Naive thymus-derived CD4-positive, alpha-beta T cell (primary cell): ENCODE measurements at regions not wholly inside any gene's neighbourhood (a gene's known extent, or its start where the extent isn't known, plus 50 kb on each side); places are given as distances from the start of the nearest gene placed in this dataset.
A peak's percentile ranks its signal among the peaks of the same experiment; 100 is the strongest.

Source experiments
- ATAC-seq: fragments of 150-1000 bp; cut with Tn5 transposase; 2 replicates; pipeline ENCODE4 v1.10.0; 2021; ENCODE audit warnings: mild to moderate bottlenecking, moderate library complexity
- CTCF ChIA-PET: fragments of 350-600 bp; sonication (Branson Sonifier 250); formaldehyde crosslinking; loops from one replicate; lab custom pipeline; 2021; ENCODE audit warnings: antibody characterized with exemption; lab: Charles Lee
- POLR2A ChIA-PET: fragments of 350-600 bp; sonication (Branson Sonifier 250); formaldehyde crosslinking; loops from one replicate; lab custom pipeline; 2021; ENCODE audit warnings: antibody characterized with exemption, inconsistent platforms; lab: Charles Lee
- DNase-seq, 9 donors: peaks; one replicate each; pipeline versions ENCODE4 v3.0.0 to v3.0.0-alpha.2; 2020 to 2022; ENCODE audit warnings: mixed read lengths in 1 of 9
- H3K27ac ChIP-seq: one replicate; pipeline ENCODE4 v1.7.0; 2013; ENCODE audit warnings: mild to moderate bottlenecking, low read depth, low read length, moderate library complexity
- H3K27me3 ChIP-seq, 2 donors: one replicate each; pipeline ENCODE4 v1.7.0; 2013; ENCODE audit warnings: low read length in 2 of 2, mild to moderate bottlenecking in 2 of 2, moderate library complexity in 2 of 2; ENCODE audit not compliant: control insufficient read depth in 2 of 2, insufficient read depth in 2 of 2
- H3K36me3 ChIP-seq, 3 experiments: 1 replicate in 2 of 3; 2 replicates in 1 of 3; pipeline ENCODE4 v1.7.0; 2013; ENCODE audit warnings: low read length in 3 of 3, mild to moderate bottlenecking in 3 of 3, moderate library complexity in 1 of 3; ENCODE audit not compliant: insufficient read depth in 3 of 3, control insufficient read depth in 2 of 3
- H3K4me1 ChIP-seq, 2 donors: one replicate each; pipeline ENCODE4 v1.7.0; 2013; ENCODE audit warnings: low read length in 2 of 2, mild to moderate bottlenecking in 2 of 2, moderate library complexity in 1 of 2; ENCODE audit not compliant: control insufficient read depth in 2 of 2, insufficient read depth in 2 of 2
- H3K4me3 ChIP-seq: 2 replicates; pipeline ENCODE4 v1.7.0; 2013; ENCODE audit warnings: mild to moderate bottlenecking, low read length
- H3K9me3 ChIP-seq, 3 experiments: 1 replicate in 2 of 3; 2 replicates in 1 of 3; pipeline ENCODE4 v1.7.0; 2013; ENCODE audit warnings: low read length in 3 of 3; ENCODE audit not compliant: control insufficient read depth in 2 of 3
- H3K27ac Mint-ChIP-seq, 9 donors: one replicate each; pipeline ENCODE4 v1.8.0; 2020 to 2022; ENCODE audit warnings: mixed read lengths in 9 of 9, mild to moderate bottlenecking in 8 of 9, moderate library complexity in 5 of 9, inconsistent platforms in 2 of 9
- H3K27me3 Mint-ChIP-seq, 5 donors: one replicate each; pipeline ENCODE4 v1.8.0; 2021 to 2022; ENCODE audit warnings: mixed read lengths in 5 of 5, mild to moderate bottlenecking in 1 of 5
- H3K36me3 Mint-ChIP-seq, 5 donors: one replicate each; pipeline ENCODE4 v1.8.0; 2020 to 2022; ENCODE audit warnings: mixed read lengths in 5 of 5, mild to moderate bottlenecking in 3 of 5, inconsistent platforms in 1 of 5
- H3K4me1 Mint-ChIP-seq, 7 donors: one replicate each; pipeline ENCODE4 v1.8.0; 2020 to 2022; ENCODE audit warnings: mixed read lengths in 7 of 7, mild to moderate bottlenecking in 3 of 7, inconsistent platforms in 1 of 7
- H3K4me3 Mint-ChIP-seq, 10 donors: one replicate each; pipeline ENCODE4 v1.8.0; 2020 to 2022; ENCODE audit warnings: mild to moderate bottlenecking in 10 of 10, mixed read lengths in 10 of 10, moderate library complexity in 6 of 10, inconsistent platforms in 2 of 10
- H3K9me3 Mint-ChIP-seq, 11 donors: one replicate each; pipeline ENCODE4 v1.8.0; 2020 to 2022; ENCODE audit warnings: mixed read lengths in 11 of 11, mild to moderate bottlenecking in 4 of 11, inconsistent platforms in 1 of 11, moderate library complexity in 1 of 11
- intact Hi-C, 2 donors: fragments of 100-400 bp; cut with micrococcal nuclease; formaldehyde crosslinking; loops; one replicate each; pipeline ENCODE4 v1.15.1; 2023

DNA sequence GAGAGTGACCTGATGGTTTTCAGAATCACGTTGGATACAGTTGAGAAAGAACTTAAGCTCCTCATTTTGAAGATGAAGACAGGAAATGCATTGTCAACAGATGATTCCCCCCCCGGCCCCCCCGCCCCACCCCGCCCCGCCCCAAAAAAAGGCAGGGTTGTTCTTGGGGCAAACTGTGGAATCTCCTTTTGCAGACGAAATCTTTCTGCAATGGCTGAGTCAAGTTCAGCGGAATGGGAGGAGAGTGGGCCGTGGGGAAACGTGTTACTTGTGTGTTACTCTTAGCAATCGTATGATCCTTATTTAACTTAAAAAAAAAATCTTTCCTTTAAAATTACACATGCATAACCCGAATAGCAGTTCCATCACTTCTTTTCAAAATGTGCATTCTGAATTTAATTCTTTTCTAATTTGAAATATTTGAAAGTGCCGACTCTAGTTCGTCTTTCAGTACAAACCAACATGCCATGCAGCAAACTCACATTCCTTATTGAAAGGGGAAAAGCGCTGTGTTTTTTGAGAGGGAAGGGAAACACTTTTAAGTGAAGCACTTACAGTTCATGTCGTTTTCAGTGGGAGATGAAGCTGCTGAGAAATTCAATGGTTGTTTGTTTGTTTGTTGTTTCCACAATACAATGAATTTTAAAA lies 348.5 kb upstream of the ARGLU1 start:
- Mint-ChIP-seq H3K36me3 (no peaks in the 10 kb centered on the region), H3K27ac (no peak overlapping the region), H3K4me3 (peak overlapping the region in 9 of 10 donors; percentile 27 to 84 (median 52)), H3K27me3 (peaks cover 23 to 34% (median 26%) of the 10 kb centered on the region in 5 donors), H3K9me3 (peaks cover 0 to 5% (median 0%) of the 10 kb centered on the region in 11 donors), H3K4me1 (peaks cover 0 to 21% (median 8%) of the 10 kb centered on the region in 7 donors)
- no peaks in the 10 kb centered on the region for H3K27me3 ChIP-seq
- ChIA-PET CTCF (no interaction called here), POLR2A (no interaction called here)
- no peaks in the 10 kb centered on the region for H3K36me3 ChIP-seq
- no peaks in the 10 kb centered on the region for H3K9me3 ChIP-seq
- intact Hi-C loops, result loop anchor here (5.0 to 10.0 kb wide), 4 partner anchors 349 to 1779 kb away; partner anchors contain the start of genes ARGLU1 (in 2 of the 2) and EFNB2 (in 1 of the 2)
- H3K27ac ChIP-seq, result no peak overlapping the region
- ATAC-seq (no peak), DNase-seq (no peak)
- no peak overlapping the region for H3K4me3 ChIP-seq
- peaks cover 0 to 6% of the 10 kb centered on the region in 2 donors for H3K4me1 ChIP-seq

DNA sequence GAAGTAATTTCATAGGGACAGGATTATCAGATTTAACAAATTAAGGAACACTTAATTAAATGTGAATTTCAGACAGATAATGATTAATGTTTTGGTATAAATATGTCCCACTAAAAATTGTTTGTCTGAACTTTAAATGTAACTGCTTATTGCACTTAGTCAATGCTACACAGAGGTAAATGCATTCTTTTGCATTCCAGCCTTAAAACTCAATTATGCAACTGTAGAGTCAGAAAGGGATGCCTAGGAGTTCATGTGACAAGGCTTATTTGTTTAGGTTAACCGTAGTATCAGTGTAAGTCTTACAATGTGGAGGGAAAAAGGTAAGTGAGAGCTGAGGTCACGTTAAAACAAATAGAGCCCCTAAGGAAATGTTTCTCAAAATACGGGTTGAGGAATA lies 347.2 kb upstream of the ARGLU1 start:
- Mint-ChIP-seq H3K27me3 (peaks cover 13 to 23% (median 18%) of the 10 kb centered on the region in 5 donors), H3K4me1 (peaks cover 0 to 21% (median 8%) of the 10 kb centered on the region in 7 donors), H3K4me3 (peak overlapping the region in 1 of 10 donors; percentile 37), H3K36me3 (no peaks in the 10 kb centered on the region), H3K27ac (no peak overlapping the region), H3K9me3 (peaks cover 0 to 7% (median 0%) of the 10 kb centered on the region in 11 donors)
- intact Hi-C loops, result loop anchor here (5.0 to 10.0 kb wide), 4 partner anchors 348 to 1778 kb away; partner anchors contain the start of genes ARGLU1 (in 2 of the 2) and EFNB2 (in 1 of the 2)
- H3K27me3 ChIP-seq, result no peaks in the 10 kb centered on the region
- ATAC-seq (no peak), DNase-seq (no peak)
- H3K4me3 ChIP-seq, result no peak overlapping the region
- no peaks in the 10 kb centered on the region for H3K9me3 ChIP-seq
- no peaks in the 10 kb centered on the region for H3K36me3 ChIP-seq
- H3K4me1 ChIP-seq, result peaks cover 0 to 6% of the 10 kb centered on the region in 2 donors
- ChIA-PET CTCF (no interaction called here), POLR2A (no interaction called here)
- no peak overlapping the region for H3K27ac ChIP-seq

- Histone ChIP-seq H3K4me3 (no peak overlapping the region), H3K27me3 (no peaks in the 10 kb centered on the region), H3K36me3 (no peaks in the 10 kb centered on the region), H3K9me3 (no peaks in the 10 kb centered on the region), H3K27ac (no peak overlapping the region), H3K4me1 (no peaks in the 10 kb centered on the region)
- no peak for ATAC-seq
- H3K9me3 Mint-ChIP-seq, result peaks cover 0 to 8% (median 0%) of the 10 kb centered on the region in 11 donors
- CTCF ChIA-PET, result no interaction called here
- H3K4me1 Mint-ChIP-seq, result peaks cover 0 to 5% (median 0%) of the 10 kb centered on the region in 7 donors
- H3K36me3 Mint-ChIP-seq, result no peaks in the 10 kb centered on the region
- H3K27me3 Mint-ChIP-seq, result peaks cover 3 to 18% (median 7%) of the 10 kb centered on the region in 5 donors
- intact Hi-C loops, result loop anchor here in 1 of 2 donors (10.0 kb wide), 1 partner anchor 347 kb away; the partner anchor contains the start of gene ARGLU1
- DNase-seq, result no peak
- H3K27ac Mint-ChIP-seq, result no peak overlapping the region
- H3K4me3 Mint-ChIP-seq, result no peak overlapping the region
- POLR2A ChIA-PET, result no interaction called here
Measured at GRCh38 chr13:106911627-106912026, 343.7 kb upstream of the ARGLU1 start.

- Mint-ChIP-seq H3K4me1 (peaks cover 0 to 5% (median 0%) of the 10 kb centered on the region in 7 donors), H3K27ac (no peak overlapping the region), H3K27me3 (peaks cover 0 to 24% (median 8%) of the 10 kb centered on the region in 5 donors), H3K9me3 (peaks cover 0 to 8% (median 0%) of the 10 kb centered on the region in 11 donors), H3K36me3 (no peaks in the 10 kb centered on the region), H3K4me3 (no peak overlapping the region)
- POLR2A ChIA-PET, result no interaction called here
- Histone ChIP-seq H3K9me3 (no peaks in the 10 kb centered on the region), H3K27ac (no peak overlapping the region), H3K4me1 (no peaks in the 10 kb centered on the region), H3K27me3 (no peaks in the 10 kb centered on the region), H3K36me3 (no peaks in the 10 kb centered on the region), H3K4me3 (no peak overlapping the region)
- intact Hi-C loops, result loop anchor here in 1 of 2 donors (10.0 kb wide), 1 partner anchor 346 kb away; the partner anchor contains the start of gene ARGLU1
- CTCF ChIA-PET, result no interaction called here
- DNase-seq (no peak), ATAC-seq (no peak)
Measured at GRCh38 chr13:106911020-106911419, 343.1 kb upstream of the ARGLU1 start.

DNA sequence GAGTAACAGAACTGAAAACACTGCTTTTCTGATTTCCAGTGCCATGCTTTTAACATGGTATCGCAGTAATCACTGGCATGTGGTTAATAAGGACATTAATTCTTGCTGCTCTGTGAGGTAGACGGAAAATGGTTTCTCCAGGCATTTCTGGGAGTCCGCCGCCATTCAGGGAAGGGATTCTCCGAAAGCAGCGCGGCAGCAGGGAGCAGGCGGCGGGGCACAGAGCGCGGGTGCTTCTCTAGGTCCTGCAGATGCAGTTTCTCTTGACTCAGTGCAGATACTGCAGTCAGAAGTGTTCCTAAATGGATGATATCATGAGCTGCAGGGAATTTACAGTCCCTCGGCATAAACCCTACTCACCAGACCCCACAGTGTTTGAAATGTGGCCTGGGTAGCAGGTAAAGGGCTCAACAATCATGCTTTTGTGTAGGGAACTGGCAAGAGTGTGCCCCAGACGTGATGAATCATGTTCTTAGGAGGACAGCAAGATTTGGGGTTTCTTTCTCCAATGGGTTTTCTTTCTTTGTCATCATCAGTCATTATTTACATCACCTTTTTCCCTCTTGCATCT lies 338.6 kb upstream of the ARGLU1 start:
- Mint-ChIP-seq H3K9me3 (peaks cover 0 to 7% (median 2%) of the 10 kb centered on the region in 11 donors), H3K27ac (no peak overlapping the region), H3K4me1 (peaks cover 0 to 1% (median 0%) of the 10 kb centered on the region in 7 donors), H3K27me3 (peaks cover 0 to 31% (median 7%) of the 10 kb centered on the region in 5 donors), H3K4me3 (no peak overlapping the region), H3K36me3 (no peaks in the 10 kb centered on the region)
- ChIA-PET POLR2A (no interaction called here), CTCF (no interaction called here)
- DNase-seq, result no peak
- Histone ChIP-seq H3K27me3 (no peaks in the 10 kb centered on the region), H3K36me3 (no peaks in the 10 kb centered on the region), H3K9me3 (no peaks in the 10 kb centered on the region), H3K4me3 (no peak overlapping the region), H3K4me1 (no peaks in the 10 kb centered on the region), H3K27ac (no peak overlapping the region)
- intact Hi-C loops, result no loop called here
- ATAC-seq, result no peak

- DNase-seq (no peak), ATAC-seq (no peak)
- CTCF ChIA-PET, result no interaction called here
- no peak overlapping the region for H3K4me3 ChIP-seq
- Mint-ChIP-seq H3K27me3 (peaks cover 0 to 31% (median 7%) of the 10 kb centered on the region in 5 donors), H3K9me3 (peaks cover 0 to 7% (median 2%) of the 10 kb centered on the region in 11 donors), H3K27ac (no peak overlapping the region), H3K36me3 (no peaks in the 10 kb centered on the region), H3K4me1 (peaks cover 0 to under 1% (median 0%) of the 10 kb centered on the region in 7 donors), H3K4me3 (no peak overlapping the region)
- H3K9me3 ChIP-seq, result no peaks in the 10 kb centered on the region
- intact Hi-C loops, result no loop called here
- H3K4me1 ChIP-seq, result no peaks in the 10 kb centered on the region
- no peaks in the 10 kb centered on the region for H3K36me3 ChIP-seq
- H3K27me3 ChIP-seq, result no peaks in the 10 kb centered on the region
- POLR2A ChIA-PET, result no interaction called here
- no peak overlapping the region for H3K27ac ChIP-seq
Measured at GRCh38 chr13:106905380-106906162, 337.6 kb upstream of the ARGLU1 start.
